SK-N-SH (cell line): ENCODE measurements at regions not wholly inside any gene's neighbourhood (a gene's known extent, or its start where the extent isn't known, plus 50 kb on each side); places are given as distances from the start of the nearest gene placed in this dataset.
A peak's percentile ranks its signal among the peaks of the same experiment; 100 is the strongest.

Source experiments
- CTCF ChIA-PET: fragments of 300-600, 350-600 bp; formaldehyde crosslinking; extraction: SDS; loops from one replicate; lab custom pipeline; 2021; lab: Yijun Ruan, JAX
- POLR2A ChIA-PET: fragments of 350-600 bp; sonication (Branson Sonifier 250); formaldehyde crosslinking; extraction: SDS; loops from one replicate; lab custom pipeline; 2020; ENCODE audit warnings: antibody characterized with exemption, inconsistent platforms; lab: Yijun Ruan, JAX
- DNase-seq: peaks from one replicate; pipeline ENCODE4 v3.0.0; 2012
- H2AFZ ChIP-seq: fragments of 200-600 bp; sonication (generic); 2 replicates; pipeline ENCODE4 v1.8.1; 2016; ENCODE audit warnings: antibody characterized with exemption, mild to moderate bottlenecking, low read depth
- H3F3A ChIP-seq: fragments of 200-600 bp; sonication (generic); replicated peaks from 2 replicates; pipeline ENCODE3; 2016; ENCODE audit warnings: antibody characterized with exemption, mild to moderate bottlenecking; ENCODE audit not compliant: insufficient read depth
- H3K27ac ChIP-seq, 2 experiments: fragments of 200-500 bp in 1 of 2; fragments of 200-600 bp in 1 of 2; sonication (Bioruptor generic) in 1 of 2; sonication (generic), shearing (Covaris generic) in 1 of 2; 2 replicates each; pipeline versions ENCODE4 v1.5.1 to v1.6.1; 2014 to 2016; ENCODE audit warnings: low read depth in 2 of 2, inconsistent platforms in 1 of 2, low read length in 1 of 2, mild to moderate bottlenecking in 1 of 2, mixed read lengths in 1 of 2
- H3K27me3 ChIP-seq: fragments of 200-600 bp; sonication (generic), shearing (Covaris generic); 2 replicates; pipeline ENCODE4 v1.6.1; 2016; ENCODE audit warnings: mixed run types; ENCODE audit not compliant: insufficient read depth
- H3K36me3 ChIP-seq, 2 experiments: fragments of 200-500 bp in 1 of 2; fragments of 200-600 bp in 1 of 2; sonication (Bioruptor generic) in 1 of 2; sonication (generic) in 1 of 2; replicated peaks in 1 of 2; 2 replicates each; pipeline versions ENCODE3 to v1.5.1; 2014 to 2016; ENCODE audit warnings: low read length in 1 of 2, mild to moderate bottlenecking in 1 of 2; ENCODE audit not compliant: insufficient read depth in 2 of 2, control insufficient read depth in 1 of 2
- H3K4me1 ChIP-seq, 2 experiments: fragments of 200-500 bp in 1 of 2; fragments of 200-600 bp in 1 of 2; sonication (Bioruptor generic) in 1 of 2; sonication (generic), shearing (Covaris generic) in 1 of 2; 2 replicates each; pipeline versions ENCODE4 v1.5.1 to v1.6.1; 2014 to 2016; ENCODE audit warnings: low read depth in 1 of 2, low read length in 1 of 2, mixed run types in 1 of 2; ENCODE audit not compliant: insufficient read depth in 2 of 2, control insufficient read depth in 1 of 2
- H3K4me2 ChIP-seq: fragments of 200-600 bp; sonication (generic), shearing (Covaris generic); 2 replicates; pipeline ENCODE4 v1.6.1; 2017; ENCODE audit warnings: mixed run types
- H3K4me3 ChIP-seq, 2 experiments: fragments of 200-500 bp in 1 of 2; fragments of 200-600 bp in 1 of 2; sonication (Bioruptor generic) in 1 of 2; sonication (generic), shearing (Covaris generic) in 1 of 2; 2 replicates each; pipeline versions ENCODE4 v1.5.1 to v1.8.1; 2014 to 2016; ENCODE audit warnings: low read depth in 2 of 2, inconsistent platforms in 1 of 2, low read length in 1 of 2, mild to moderate bottlenecking in 1 of 2, mixed read lengths in 1 of 2, moderate library complexity in 1 of 2
- H3K79me2 ChIP-seq: fragments of 200-600 bp; sonication (generic); 2 replicates; pipeline ENCODE4 v1.8.1; 2017; ENCODE audit warnings: mild to moderate bottlenecking; ENCODE audit not compliant: insufficient read depth
- H3K9ac ChIP-seq: fragments of 200-600 bp; sonication (generic); 2 replicates; pipeline ENCODE4 v1.6.1; 2017; ENCODE audit warnings: mixed run types
- H3K9me2 ChIP-seq: fragments of 200-600 bp; sonication (generic); 2 replicates; pipeline ENCODE4 v1.6.1; 2017; ENCODE audit warnings: mixed run types
- H3K9me3 ChIP-seq: fragments of 200-600 bp; sonication (generic); 2 replicates; pipeline ENCODE4 v1.6.1; 2017; ENCODE audit warnings: mixed run types, mild to moderate bottlenecking, moderate library complexity
- H4K20me1 ChIP-seq: fragments of 200-600 bp; sonication (generic); 2 replicates; pipeline ENCODE4 v1.6.1; 2017; ENCODE audit warnings: mild to moderate bottlenecking, mixed run types; ENCODE audit not compliant: insufficient read depth
- CTCF ChIP-seq: fragments of 200-600 bp; sonication (generic); IDR thresholded peaks from 2 replicates; pipeline ENCODE4 v1.6.1; 2017; ENCODE audit warnings: antibody characterized with exemption, mild to moderate bottlenecking, moderate library complexity
- EP300 ChIP-seq, 2 experiments: IDR thresholded peaks; 2 replicates each; pipeline versions ENCODE4 v1.4.0 to v1.6.1; 2012; ENCODE audit warnings: borderline replicate concordance in 1 of 2, low read depth in 1 of 2, low read length in 1 of 2
- GATA2 ChIP-seq: sonication (generic); formaldehyde crosslinking; IDR thresholded peaks from 2 replicates; pipeline ENCODE4 v1.5.0; 2020; ENCODE audit warnings: mild to moderate bottlenecking, missing genetic modification reagents
- JUND ChIP-seq: IDR thresholded peaks from 2 replicates; pipeline ENCODE4 v1.4.0; 2012
- MXI1 ChIP-seq: IDR thresholded peaks from 2 replicates; pipeline ENCODE4 v1.6.1; 2012; ENCODE audit warnings: mild to moderate bottlenecking, low read depth, low read length, improper control_type of control experiment
- NFIC ChIP-seq: IDR thresholded peaks from 2 replicates; pipeline ENCODE4 v1.4.0; 2012; ENCODE audit warnings: borderline replicate concordance
- NRF1 ChIP-seq: IDR thresholded peaks from 2 replicates; pipeline ENCODE4 v1.6.1; 2012; ENCODE audit warnings: low read depth, mild to moderate bottlenecking, low read length
- PBX3 ChIP-seq: IDR thresholded peaks from 2 replicates; pipeline ENCODE4; 2012
- RCOR1 ChIP-seq: fragments of 150-350 bp; IDR thresholded peaks from 2 replicates; pipeline ENCODE4 v1.6.1; 2017; ENCODE audit warnings: antibody characterized with exemption, low read length
- RFX5 ChIP-seq: IDR thresholded peaks from 2 replicates; pipeline ENCODE4 v1.6.1; 2012; ENCODE audit warnings: mild to moderate bottlenecking, improper control_type of control experiment, low read length
- RXRA ChIP-seq: IDR thresholded peaks from 2 replicates; pipeline ENCODE4 v1.4.0; 2012; ENCODE audit warnings: low read depth, mild to moderate bottlenecking, borderline replicate concordance
- SIN3A ChIP-seq: IDR thresholded peaks from 2 replicates; pipeline ENCODE4 v1.6.1; 2012; ENCODE audit warnings: low read depth, mild to moderate bottlenecking, low read length, moderate library complexity, borderline replicate concordance
- SMC3 ChIP-seq: IDR thresholded peaks from 2 replicates; pipeline ENCODE4 v1.6.1; 2012; ENCODE audit warnings: low read depth, low read length, improper control_type of control experiment
- TCF12 ChIP-seq: IDR thresholded peaks from 2 replicates; pipeline ENCODE4 v1.4.0; 2012
- TEAD4 ChIP-seq: IDR thresholded peaks from 2 replicates; pipeline ENCODE4 v1.4.0; 2012; ENCODE audit warnings: mild to moderate bottlenecking, borderline replicate concordance; ENCODE audit not compliant: insufficient read depth
- USF1 ChIP-seq: IDR thresholded peaks from 2 replicates; pipeline ENCODE4 v1.4.0; 2012; ENCODE audit warnings: low read depth, borderline replicate concordance
- USF2 ChIP-seq: fragments of 150-350 bp; IDR thresholded peaks from 2 replicates; pipeline ENCODE4 v1.6.1; 2017; ENCODE audit warnings: antibody characterized with exemption, low read length, low read depth, borderline replicate concordance
- WGBS: methylation state at CpG from one replicate; pipeline ENCODE4 v1.1.6; 2017; ENCODE audit warnings: low lambda C conversion rate; 5-methylcytosine and 5-hydroxymethylcytosine counted together

GRCh38 chr5:125634216-125634835, 788.9 kb upstream of the GRAMD2B start (continued):
- TF ChIP-seq SMC3 (no peak), NFIC (no peak), GATA2 (CRISPR knock-in tag) (peak; percentile 60), NRF1 (no peak), JUND (no peak), MXI1 (no peak; the same call in 1 of the 2 replicates), EP300 (IDR thresholded peaks at IDR 0.05; ENCODE audit: borderline replicate concordance in 1 of 2, low read depth in 1 of 2, low read length in 1 of 2) (peak in 1 of 2 experiments; percentile 92; a peak in 2 of 4 replicates), USF2 (no peak), RFX5 (0 out of 2 replicates have a peak, but pooled peaks have one; percentile 43), RXRA (no peak)

GRCh38 chr5:125639858-125640257, 783.4 kb upstream of the GRAMD2B start:
- H4K20me1 ChIP-seq = no peaks in the 10 kb centered on the region
- H3K9me3 ChIP-seq = peaks cover 6% of the 10 kb centered on the region; the same call in 1 of the 2 replicates
- no peak overlapping the region for H2AFZ ChIP-seq
- no peaks in the 10 kb centered on the region; a peak in 1 of 4 replicates for H3K4me1 ChIP-seq
- TF ChIP-seq USF1 = no peak
- H3K9ac ChIP-seq = no peak overlapping the region
- H3K4me3 ChIP-seq = no peak overlapping the region
- H3K36me3 ChIP-seq = no peaks in the 10 kb centered on the region
- no peaks in the 10 kb centered on the region for H3K27me3 ChIP-seq
- H3F3A ChIP-seq = no peaks in the 10 kb centered on the region
- H3K4me2 ChIP-seq = no peak overlapping the region
- DNase-seq = no peak
- H3K27ac ChIP-seq = no peak overlapping the region
- H3K79me2 ChIP-seq = no peaks in the 10 kb centered on the region
- ChIA-PET CTCF (no interaction called here), POLR2A (no interaction called here)
- WGBS = 88% methylated on average over 2 of the region's 2 CpGs
- H3K9me2 ChIP-seq = no peaks in the 10 kb centered on the region

GRCh38 chr5:125652761-125653160, 770.4 kb upstream of the GRAMD2B start:
- Histone ChIP-seq H4K20me1 (no peaks in the 10 kb centered on the region), H2AFZ (no peak overlapping the region), H3K9ac (no peak overlapping the region), H3K9me3 (no peaks in the 10 kb centered on the region), H3K27me3 (no peaks in the 10 kb centered on the region), H3K4me3 (no peak overlapping the region), H3K9me2 (no peaks in the 10 kb centered on the region), H3K79me2 (no peaks in the 10 kb centered on the region), H3K4me2 (no peak overlapping the region), H3K36me3 (no peaks in the 10 kb centered on the region), H3K4me1 (no peaks in the 10 kb centered on the region; a peak in 1 of 4 replicates), H3K27ac (no peak overlapping the region), H3F3A (no peaks in the 10 kb centered on the region)
- ChIA-PET POLR2A (no interaction called here), CTCF (interaction anchor here (0.6 kb wide), 1 partner anchor 107 kb away, joined by 3 read pairs; no protein-coding TSS in a partner anchor)
- DNase-seq = no peak
- 94% methylated on average over 2 of the region's 2 CpGs for WGBS
- no peak for TF ChIP-seq TCF12
- TF ChIP-seq PBX3 = no peak
- TF ChIP-seq CTCF = no peak
- TF ChIP-seq MXI1 = no peak
- TF ChIP-seq JUND = no peak
- TF ChIP-seq RCOR1 = no peak
- no peak for TF ChIP-seq USF2
- TF ChIP-seq NRF1 = no peak
- no peak for TF ChIP-seq SIN3A
- TF ChIP-seq SMC3 = no peak
- TF ChIP-seq RFX5 = no peak
- no peak for TF ChIP-seq TEAD4
- TF ChIP-seq USF1 = no peak
